ENCODE measurements at regions not wholly inside any gene's neighbourhood (a gene's known extent, or its start where the extent isn't known, plus 50 kb on each side); places are given as distances from the start of the nearest gene placed in this dataset.

DNA sequence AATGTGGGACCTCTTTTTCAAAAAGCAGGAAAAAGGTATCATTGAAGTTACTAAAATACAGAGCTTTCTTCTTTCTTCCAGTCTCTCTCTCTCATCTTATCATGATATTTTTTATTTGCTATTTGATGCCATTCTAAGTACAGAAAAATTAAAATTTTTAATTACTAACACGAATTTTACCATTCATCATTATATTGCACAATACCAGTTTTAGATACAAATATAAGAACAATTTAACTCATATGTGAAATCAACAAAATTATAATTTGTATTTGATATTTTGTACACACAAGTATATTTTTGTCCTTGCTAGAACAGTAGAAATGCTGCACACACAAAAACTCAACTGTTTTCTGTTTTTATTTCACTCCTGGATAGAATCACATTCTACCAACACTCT is 112.2 kb downstream of the OAT start:
- no peak for TF ChIP-seq POLR2A (IDR thresholded peaks at IDR 0.05)
- TF ChIP-seq EP300 (IDR thresholded peaks at IDR 0.05): no peak
